ENCODE measurements at regions not wholly inside any gene's neighbourhood (a gene's known extent, or its start where the extent isn't known, plus 50 kb on each side); places are given as distances from the start of the nearest gene placed in this dataset.

DNA sequence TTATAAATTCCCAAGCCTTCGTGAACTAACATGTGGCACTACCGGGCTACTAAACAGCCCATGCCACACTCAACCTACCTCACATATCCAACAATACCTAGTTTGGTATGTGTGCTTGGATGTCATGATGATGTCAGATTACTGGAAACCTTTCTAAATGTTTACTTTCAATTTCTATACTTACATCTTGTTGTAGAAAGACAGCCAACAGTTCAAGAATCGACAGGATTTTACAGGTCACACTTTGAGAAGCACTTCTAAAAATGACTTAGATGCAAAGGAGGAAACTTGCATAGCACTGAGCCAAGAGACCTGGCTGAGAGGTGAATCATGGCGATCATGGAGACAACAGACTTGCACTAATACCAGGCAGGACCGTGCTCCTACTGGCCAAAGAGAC is 209.9 kb downstream of the COL4A1 start:
- no peak for DNase-seq

DNA sequence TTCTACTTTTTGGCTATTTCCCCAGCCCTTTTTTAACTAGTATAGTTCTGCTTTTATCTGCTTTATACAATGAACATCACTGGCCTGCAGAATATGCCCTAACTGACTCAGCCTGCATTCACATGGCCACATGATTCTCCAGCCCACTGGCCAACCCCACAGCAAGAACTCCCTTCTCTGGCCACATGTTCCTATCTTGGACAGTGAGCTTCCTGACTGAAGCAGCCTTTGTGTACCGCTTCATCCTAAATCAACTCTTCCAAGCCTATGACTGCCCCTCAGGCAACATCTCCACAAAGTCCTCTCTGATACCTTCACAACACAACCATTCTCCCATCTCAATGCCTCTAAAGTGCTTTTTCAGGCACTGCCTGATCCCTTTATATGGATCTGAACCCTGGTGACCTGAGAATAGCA is 214.1 kb downstream of the COL4A1 start:
- no peak for DNase-seq

- DNase-seq: no peak
Measured at GRCh38 chr13:110089815-110090214, 217.1 kb downstream of the COL4A1 start.

DNA sequence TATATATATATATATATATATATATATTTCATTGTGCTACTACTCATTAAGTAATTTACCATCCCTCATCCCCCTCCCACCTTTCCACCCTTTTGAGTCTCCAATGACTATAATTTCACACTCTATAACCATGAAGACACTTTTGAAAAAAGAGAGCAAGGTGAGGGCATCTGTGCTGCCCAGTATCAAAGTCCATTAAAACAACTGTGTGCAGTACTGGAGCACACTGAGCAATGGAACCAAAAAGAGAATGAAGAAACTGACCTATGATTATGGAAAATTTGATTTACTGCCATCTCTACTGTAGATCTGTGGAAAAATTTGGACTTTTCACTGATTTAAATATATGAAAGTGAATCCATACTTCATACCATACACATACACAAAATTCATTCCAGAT is 217.9 kb downstream of the COL4A1 start:
- no peak for DNase-seq

GRCh38 chr13:110073982-110074381 is 233.0 kb downstream of the COL4A1 start:
- DNase-seq: no peak

- DNase-seq: no peak
Measured at GRCh38 chr13:110070511-110071120, 236.3 kb downstream of the COL4A1 start.

DNA sequence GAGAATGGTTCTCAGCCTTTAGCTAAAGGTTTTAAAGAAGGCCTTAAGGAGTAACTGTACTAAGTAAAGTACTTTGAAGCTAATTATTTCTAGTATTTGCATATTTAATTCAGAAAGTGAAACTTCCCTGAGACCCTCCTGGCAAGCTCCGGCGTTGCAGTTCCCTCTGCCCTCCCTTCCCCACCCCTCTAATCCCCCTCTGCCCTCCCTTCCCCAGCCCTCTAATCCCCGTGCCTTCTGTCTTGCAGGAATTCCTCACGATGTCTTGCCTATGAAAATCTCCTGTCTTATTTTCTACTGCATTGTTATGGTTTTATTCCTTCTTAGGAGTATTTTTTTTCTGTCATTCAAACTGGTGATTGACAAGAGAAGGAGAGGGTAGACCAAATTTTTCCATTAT is 236.9 kb downstream of the COL4A1 start:
- DNase-seq: no peak

DNA sequence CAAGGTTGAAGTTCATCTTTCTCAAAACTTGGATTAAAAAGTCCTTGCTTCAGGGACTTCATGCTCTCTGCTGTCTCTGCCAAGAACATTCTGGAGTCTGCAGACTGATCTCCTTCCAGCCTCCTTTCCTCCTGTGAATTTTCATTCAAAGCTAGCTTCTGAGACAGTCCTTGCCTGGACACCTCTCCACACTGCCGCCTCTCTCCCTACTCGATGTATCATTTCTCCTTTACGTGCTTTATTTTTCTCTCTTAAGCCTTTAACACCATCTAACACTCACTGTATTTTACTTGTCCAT is 238.8 kb downstream of the COL4A1 start:
- DNase-seq: no peak

DNA sequence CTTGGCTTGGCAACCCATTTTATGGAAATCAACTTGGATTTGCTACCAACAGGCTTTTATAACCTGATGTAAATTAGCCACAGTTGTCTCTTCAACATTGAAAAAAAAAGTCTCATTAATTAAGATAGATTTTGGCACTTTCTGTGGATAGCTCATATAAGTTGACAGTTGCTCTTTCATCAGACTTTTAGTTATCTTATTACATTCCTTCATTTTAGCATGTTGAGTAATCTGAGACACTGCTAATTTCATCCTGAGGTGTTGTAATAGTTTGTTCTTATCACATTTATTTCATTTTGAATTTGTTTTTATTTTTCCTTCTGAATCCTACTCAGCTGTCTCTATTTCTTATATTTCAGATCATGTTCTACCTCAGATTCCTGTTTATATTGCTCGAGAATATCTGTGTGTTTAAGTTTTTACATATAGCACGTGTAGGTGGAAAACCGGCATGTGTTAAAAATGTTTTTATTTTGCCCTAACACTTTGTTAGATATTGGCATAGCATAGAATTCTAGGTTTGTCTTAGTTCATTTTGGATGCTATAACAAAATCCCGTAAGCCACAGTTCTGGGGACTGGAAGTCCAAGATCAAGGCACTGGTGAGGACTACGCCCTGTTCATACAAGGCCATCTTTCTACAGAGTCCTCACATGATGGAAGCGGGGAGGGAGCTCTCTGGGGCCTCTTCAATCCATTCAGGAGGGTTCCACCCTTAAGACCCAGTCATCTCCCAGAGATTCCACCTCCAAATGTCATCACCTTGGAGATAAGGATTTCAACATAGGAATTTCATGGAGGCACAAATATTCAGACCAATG is 239.4 kb downstream of the COL4A1 start:
- no peak for DNase-seq

DNA sequence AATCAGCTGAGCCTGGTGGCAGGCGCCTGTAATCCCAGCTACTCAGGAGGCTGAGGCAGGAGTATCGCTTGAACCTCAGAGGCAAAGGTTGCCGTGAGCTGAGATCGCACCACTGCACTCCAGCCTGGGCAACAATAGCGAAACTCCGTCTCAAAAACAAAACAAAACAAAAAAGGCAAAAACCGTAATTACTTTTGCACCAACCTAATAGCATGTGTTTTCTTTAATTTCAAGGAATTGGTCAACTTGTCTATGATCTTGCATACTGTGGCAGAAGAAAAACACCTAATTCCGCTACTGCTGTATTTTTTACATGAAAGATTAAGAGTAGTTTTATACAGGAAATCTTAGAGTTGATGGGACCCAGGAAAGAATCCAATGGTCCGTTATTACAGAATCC is 241.2 kb downstream of the COL4A1 start:
- DNase-seq: no peak

DNA sequence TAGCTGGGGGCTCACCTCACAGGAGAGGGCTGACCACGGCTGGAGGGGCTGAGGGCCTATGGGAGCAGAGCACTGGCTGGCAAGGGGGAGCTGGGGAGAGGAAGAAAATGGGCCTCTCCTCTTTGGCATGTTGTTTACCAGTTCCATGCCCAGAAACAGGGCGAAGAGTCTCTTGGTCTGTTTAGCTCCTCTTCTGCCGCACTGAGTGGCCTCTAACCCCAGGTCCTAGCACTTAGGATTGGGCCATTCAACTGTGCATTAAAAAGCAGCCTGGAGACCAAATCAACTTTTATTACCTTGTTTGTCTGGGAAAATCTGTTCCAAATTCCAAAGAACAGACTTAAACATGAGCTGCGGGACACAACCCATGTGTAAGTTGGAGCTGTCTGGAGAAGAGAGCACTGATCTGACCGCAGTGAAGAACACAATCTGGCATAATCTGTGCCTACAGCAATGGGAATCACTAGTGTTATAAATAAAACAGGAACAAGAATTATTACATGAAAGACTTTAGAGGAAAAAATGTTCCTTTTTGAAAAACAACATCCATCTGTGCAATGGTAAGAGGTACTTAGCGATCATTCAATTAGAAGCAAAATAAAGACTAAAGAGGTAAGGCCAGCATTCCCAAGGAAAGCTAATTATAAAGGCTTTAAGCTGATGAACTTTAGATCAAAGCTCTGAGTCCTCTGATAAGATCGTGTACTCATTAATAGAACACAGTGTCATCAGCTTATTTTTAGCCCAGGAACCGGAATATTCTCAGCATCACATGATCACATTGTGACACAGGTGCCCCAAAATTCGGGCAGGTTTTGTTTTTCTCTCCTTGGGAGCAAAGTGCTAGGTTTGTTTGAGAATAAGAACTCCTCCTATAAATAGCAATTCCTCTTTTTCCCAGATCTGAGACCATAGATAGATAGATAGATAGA is 243.2 kb downstream of the COL4A1 start:
- no peak for DNase-seq

- DNase-seq: no peak
Measured at GRCh38 chr13:110062777-110063442, 244.0 kb downstream of the COL4A1 start.

GRCh38 chr13:110062077-110062776 is 244.7 kb downstream of the COL4A1 start:
- no peak for DNase-seq

DNA sequence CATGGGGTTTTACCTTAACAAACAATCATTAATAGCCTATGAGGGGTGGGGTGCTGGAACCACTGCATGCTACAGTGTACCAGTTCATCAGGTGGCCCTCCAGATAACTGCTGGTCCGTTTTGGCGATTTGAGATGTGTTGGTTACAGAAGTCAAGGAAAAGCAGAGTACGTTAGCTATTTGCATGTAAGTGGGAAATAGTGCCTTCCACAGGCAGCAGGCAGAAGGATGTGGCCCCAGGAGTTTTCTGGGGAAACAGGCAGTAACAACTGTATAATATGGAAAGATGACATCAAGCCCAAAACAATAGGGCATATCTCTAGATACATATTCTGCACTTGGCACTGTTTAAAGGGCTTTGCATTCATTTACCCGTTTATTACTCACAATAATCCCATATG is 245.7 kb downstream of the COL4A1 start:
- DNase-seq: no peak

- DNase-seq: no peak
Measured at GRCh38 chr13:110057052-110057451, 249.9 kb downstream of the COL4A1 start.

DNA sequence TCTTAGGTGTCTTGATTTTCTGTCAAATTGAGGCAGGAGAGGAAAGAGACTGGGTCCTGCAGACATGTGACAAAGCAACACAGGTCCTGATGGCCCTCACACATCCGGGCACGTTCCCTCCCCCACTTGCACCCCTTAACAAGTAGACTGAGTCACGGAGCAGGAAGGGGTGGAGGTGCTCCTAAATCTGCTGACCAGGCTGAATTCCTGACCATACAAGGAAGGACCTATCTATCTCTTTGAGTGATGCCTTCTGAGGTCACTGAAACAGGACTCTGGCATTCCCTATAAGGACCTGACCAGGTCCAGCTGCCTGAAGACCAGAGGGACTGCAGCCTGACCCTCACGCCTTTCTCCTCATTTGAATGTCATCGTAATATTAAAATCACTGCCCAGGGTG is 250.3 kb downstream of the COL4A1 start:
- no peak for DNase-seq

- no peak for DNase-seq
Measured at GRCh38 chr13:110055089-110055488, 251.9 kb downstream of the COL4A1 start.

DNA sequence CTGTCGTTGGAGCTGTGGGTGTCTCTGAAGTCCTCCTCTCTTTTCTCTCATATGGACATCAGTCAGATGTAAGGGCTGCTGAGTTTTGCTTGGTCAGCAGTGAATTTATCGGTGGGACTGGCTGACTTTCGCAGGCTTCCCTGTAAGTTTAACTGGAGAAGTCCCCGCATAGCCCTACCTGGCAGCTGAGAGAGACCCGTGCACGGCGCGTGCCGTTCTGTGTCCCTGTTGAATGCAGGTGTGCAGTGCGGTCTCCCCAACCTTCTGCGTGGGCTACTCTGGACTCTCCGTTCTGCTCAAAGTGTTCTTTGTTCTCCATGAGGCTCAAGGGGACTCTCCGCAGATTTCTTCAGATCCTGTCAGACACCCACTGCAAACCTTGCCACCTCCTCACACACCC is 252.9 kb downstream of the COL4A1 start:
- no peak for DNase-seq

DNA sequence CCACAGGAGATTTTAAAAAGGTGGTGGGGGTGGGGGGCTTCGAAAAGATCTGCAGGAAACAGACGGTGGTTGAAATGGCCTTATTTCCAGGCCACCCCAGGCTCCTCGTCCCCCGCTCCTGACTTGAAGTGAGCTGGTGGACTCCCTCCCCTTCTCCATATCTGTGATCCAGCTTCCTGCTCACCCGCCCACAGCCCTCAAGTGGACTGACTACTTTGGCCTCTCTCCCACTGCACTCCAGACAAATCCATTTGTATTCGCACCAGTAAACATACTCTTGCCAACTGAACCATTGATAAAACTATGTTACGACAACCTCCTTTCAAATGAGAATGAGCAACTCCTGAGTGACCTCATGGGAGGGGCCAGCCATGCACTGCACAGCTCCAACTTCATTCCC is 259.5 kb downstream of the COL4A1 start:
- no peak for DNase-seq

GRCh38 chr13:110046811-110047210 is 260.1 kb downstream of the COL4A1 start:
- DNase-seq: no peak

- DNase-seq: no peak
Measured at GRCh38 chr13:110045919-110046318, 259.5 kb upstream of the IRS2 start.

DNA sequence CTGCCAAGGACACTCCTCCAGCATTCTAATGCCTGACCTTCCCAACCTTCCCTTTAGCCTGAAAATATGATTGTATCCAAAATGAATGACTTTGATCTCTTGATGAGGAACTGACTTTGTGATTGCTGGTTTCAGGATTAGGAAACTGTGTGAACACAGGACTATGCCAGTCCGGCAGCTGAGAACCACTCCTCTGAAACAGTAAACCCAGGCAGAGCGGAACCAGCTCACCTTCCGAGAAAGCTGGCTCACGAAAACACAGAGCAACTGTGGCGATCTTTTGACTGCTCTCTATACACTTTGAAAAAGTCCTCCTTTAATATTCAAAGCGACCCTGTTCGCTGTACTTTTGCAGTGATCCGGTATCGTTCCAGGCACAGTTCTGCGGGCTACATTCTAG is 258.8 kb upstream of the IRS2 start:
- DNase-seq: no peak
